A673 (cell line): ENCODE measurements at regions not wholly inside any gene's neighbourhood (a gene's known extent, or its start where the extent isn't known, plus 50 kb on each side); places are given as distances from the start of the nearest gene placed in this dataset.

Experiments
- BruUV-seq: library from RNA; stranded (reverse); fragments of 400-500 nt; replicated peaks from 2 replicates; lab custom pipeline; 2021; lab: Mats Ljungman, UMichigan
- CTCF ChIA-PET: fragments of 300-600 bp; sonication (Branson Sonifier 250); formaldehyde crosslinking; loops from one replicate; lab custom pipeline; 2022; ENCODE audit warnings: antibody characterized with exemption; lab: Charles Lee
- POLR2A ChIA-PET: fragments of 300-600 bp; sonication (Branson Sonifier 250); formaldehyde crosslinking; loops from one replicate; lab custom pipeline; 2022; ENCODE audit warnings: antibody characterized with exemption; ENCODE audit not compliant: low non-redundant PET; lab: Charles Lee
- DNase-seq: peaks from one replicate; pipeline ENCODE4 v3.0.0-alpha.2; 2015; ENCODE audit warnings: low spot score
- H3K27ac ChIP-seq: fragments of 200-600 bp; sonication (generic); 2 replicates; pipeline ENCODE4 v1.5.1; 2016; ENCODE audit warnings: mixed run types, low read depth, mild to moderate bottlenecking, mixed read lengths, antibody characterized with exemption, low read length; ENCODE audit not compliant: poor library complexity, severe bottlenecking
- H3K27me3 ChIP-seq: fragments of 200-600 bp; sonication (generic); replicated peaks from 2 replicates; pipeline ENCODE4 v1.6.1; 2017; ENCODE audit warnings: mixed run types, low read depth, mild to moderate bottlenecking, mixed read lengths, antibody characterized with exemption, low read length; ENCODE audit not compliant: insufficient read depth, poor library complexity
- H3K36me3 ChIP-seq: fragments of 200-600 bp; sonication (generic); 2 replicates; pipeline ENCODE4 v1.6.1; 2016; ENCODE audit warnings: mixed run types, mild to moderate bottlenecking, mixed read lengths, antibody characterized with exemption, low read length; ENCODE audit not compliant: insufficient read depth, poor library complexity, severe bottlenecking
- H3K4me1 ChIP-seq: fragments of 200-600 bp; sonication (generic); 2 replicates; pipeline ENCODE4 v1.6.1; 2017; ENCODE audit warnings: mixed run types, mild to moderate bottlenecking, mixed read lengths, antibody characterized with exemption, low read length; ENCODE audit not compliant: insufficient read depth, poor library complexity, severe bottlenecking
- H3K4me3 ChIP-seq: fragments of 200-600 bp; sonication (generic); 2 replicates; pipeline ENCODE4 v1.5.1; 2016; ENCODE audit warnings: low read depth, mixed run types, mild to moderate bottlenecking, mixed read lengths, low read length; ENCODE audit not compliant: poor library complexity, severe bottlenecking
- H3K9me3 ChIP-seq: fragments of 200-600 bp; sonication (generic); 2 replicates; pipeline ENCODE4 v1.6.1; 2016; ENCODE audit warnings: mixed run types, low read depth, mild to moderate bottlenecking, mixed read lengths, antibody characterized with exemption, low read length; ENCODE audit not compliant: poor library complexity, severe bottlenecking
- EZH2 ChIP-seq: fragments of 200-600 bp; sonication (generic); IDR thresholded peaks from 2 replicates; pipeline ENCODE4 v1.6.1; 2017; ENCODE audit warnings: borderline replicate concordance, low read depth, mild to moderate bottlenecking, mixed read lengths, antibody characterized with exemption, low read length; ENCODE audit not compliant: poor library complexity, severe bottlenecking
- intact Hi-C: fragments of 100-400 bp; cut with micrococcal nuclease; formaldehyde crosslinking; loops from one replicate; pipeline ENCODE4 v1.10.0; 2022; ENCODE audit not compliant: unreplicated experiment
- TF ChIP-seq, protein P1 (sequence below): fragments of 300-800, 200-600 bp; sonication (generic); conservative IDR thresholded peaks from 2 replicates; pipeline ENCODE4 v1.5.1; 2017; ENCODE audit warnings: low read depth, mild to moderate bottlenecking, antibody characterized with exemption, low read length, moderate library complexity, mixed read lengths

DNA sequence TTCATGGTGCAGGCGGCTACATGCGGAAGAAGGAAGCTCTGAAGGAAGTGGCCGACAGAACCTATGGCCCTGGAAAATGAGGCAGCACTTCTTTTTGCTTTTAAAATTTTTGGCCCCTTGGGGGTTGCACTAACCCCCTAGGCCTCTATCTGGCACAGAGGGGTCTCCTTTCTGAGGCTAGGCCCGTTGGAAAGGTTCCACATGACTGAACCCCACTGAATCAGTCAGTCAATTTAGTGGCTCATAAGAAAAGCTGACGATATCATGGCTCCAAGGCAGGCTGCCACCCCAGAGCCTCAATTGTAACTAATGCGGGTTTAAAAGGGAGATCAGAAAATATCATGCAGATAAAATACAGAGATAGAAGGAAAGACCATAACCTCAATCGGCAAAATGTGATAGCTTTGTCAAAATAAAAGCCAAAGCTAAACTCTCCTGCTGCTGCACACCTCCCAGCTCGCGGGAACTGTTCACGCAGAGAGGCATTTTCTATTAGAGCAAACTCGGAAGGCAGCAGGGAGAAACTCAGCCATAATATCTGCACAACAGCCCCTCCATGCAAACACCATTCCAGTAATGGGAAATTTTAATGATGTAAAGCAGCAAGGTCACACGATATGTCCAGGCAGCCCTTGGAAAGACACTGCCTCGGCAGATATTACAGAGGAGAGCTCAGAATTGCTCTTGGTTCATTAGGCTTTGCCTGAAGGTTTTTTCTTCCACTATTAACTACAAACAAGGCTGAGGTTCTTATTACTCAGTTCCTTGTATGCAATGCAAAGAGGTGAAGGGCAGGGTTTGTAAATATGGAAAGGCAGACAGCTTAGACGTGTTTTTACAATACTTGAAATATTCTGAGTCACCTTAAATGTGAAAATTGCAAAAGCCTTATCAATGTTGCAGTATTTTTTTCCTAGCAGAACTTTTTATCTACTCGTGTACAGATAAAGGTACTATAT lies 200.4 kb upstream of the PMFBP1 start:
- no peak overlapping the region for H3K27ac ChIP-seq
- no peaks in the 10 kb centered on the region for H3K9me3 ChIP-seq
- H3K36me3 ChIP-seq, result no peaks in the 10 kb centered on the region
- no peak for DNase-seq
- POLR2A ChIA-PET, result no interaction called here
- H3K27me3 ChIP-seq, result no peaks in the 10 kb centered on the region
- H3K4me3 ChIP-seq, result no peak overlapping the region
- no peaks in the 10 kb centered on the region for H3K4me1 ChIP-seq
- TF ChIP-seq, protein P1, sequence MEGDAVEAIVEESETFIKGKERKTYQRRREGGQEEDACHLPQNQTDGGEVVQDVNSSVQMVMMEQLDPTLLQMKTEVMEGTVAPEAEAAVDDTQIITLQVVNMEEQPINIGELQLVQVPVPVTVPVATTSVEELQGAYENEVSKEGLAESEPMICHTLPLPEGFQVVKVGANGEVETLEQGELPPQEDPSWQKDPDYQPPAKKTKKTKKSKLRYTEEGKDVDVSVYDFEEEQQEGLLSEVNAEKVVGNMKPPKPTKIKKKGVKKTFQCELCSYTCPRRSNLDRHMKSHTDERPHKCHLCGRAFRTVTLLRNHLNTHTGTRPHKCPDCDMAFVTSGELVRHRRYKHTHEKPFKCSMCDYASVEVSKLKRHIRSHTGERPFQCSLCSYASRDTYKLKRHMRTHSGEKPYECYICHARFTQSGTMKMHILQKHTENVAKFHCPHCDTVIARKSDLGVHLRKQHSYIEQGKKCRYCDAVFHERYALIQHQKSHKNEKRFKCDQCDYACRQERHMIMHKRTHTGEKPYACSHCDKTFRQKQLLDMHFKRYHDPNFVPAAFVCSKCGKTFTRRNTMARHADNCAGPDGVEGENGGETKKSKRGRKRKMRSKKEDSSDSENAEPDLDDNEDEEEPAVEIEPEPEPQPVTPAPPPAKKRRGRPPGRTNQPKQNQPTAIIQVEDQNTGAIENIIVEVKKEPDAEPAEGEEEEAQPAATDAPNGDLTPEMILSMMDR, result no peak
- TF ChIP-seq EZH2, result no peak
- intact Hi-C loops, result no loop called here
- no TSS peak for BruUV-seq
- CTCF ChIA-PET, result no interaction called here

GRCh38 chr16:72371307-72372086 lies 199.5 kb upstream of the PMFBP1 start:
- ChIA-PET POLR2A (no interaction called here), CTCF (no interaction called here)
- DNase-seq, result no peak
- TF ChIP-seq, protein P1, result no peak
- TF ChIP-seq EZH2, result no peak
- BruUV-seq, result no TSS peak
- no peaks in the 10 kb centered on the region for H3K36me3 ChIP-seq
- no peak overlapping the region for H3K4me3 ChIP-seq
- peaks cover under 1% of the 10 kb centered on the region for H3K9me3 ChIP-seq
- no peaks in the 10 kb centered on the region for H3K4me1 ChIP-seq
- intact Hi-C loops, result no loop called here
- H3K27me3 ChIP-seq, result no peaks in the 10 kb centered on the region
- H3K27ac ChIP-seq, result no peak overlapping the region

GRCh38 chr16:72369274-72369673 lies 197.3 kb upstream of the PMFBP1 start:
- Histone ChIP-seq H3K27ac (no peak overlapping the region), H3K4me1 (no peaks in the 10 kb centered on the region), H3K4me3 (no peak overlapping the region), H3K27me3 (no peaks in the 10 kb centered on the region), H3K9me3 (peaks cover 3% of the 10 kb centered on the region), H3K36me3 (no peaks in the 10 kb centered on the region)
- ChIA-PET CTCF (no interaction called here), POLR2A (no interaction called here)
- intact Hi-C loops, result no loop called here
- TF ChIP-seq, protein P1, result no peak
- no peak for TF ChIP-seq EZH2
- BruUV-seq, result no TSS peak
- no peak for DNase-seq
